Heart left ventricle (tissue), 13 donors: ENCODE measurements at regions not wholly inside any gene's neighbourhood (a gene's known extent, or its start where the extent isn't known, plus 50 kb on each side); places are given as distances from the start of the nearest gene placed in this dataset.

Experiments used
- CTCF ChIP-seq, 12 donors: fragments of 200-600 bp; sonication (generic) in 4 of 12; IDR thresholded peaks; one replicate each; pipeline versions ENCODE4 v1.5.0 to v1.8.0; 2018 to 2022; ENCODE audit warnings: antibody characterized with exemption in 12 of 12, mild to moderate bottlenecking in 5 of 12
- POLR2A ChIP-seq, 2 donors: fragments of 450-650 bp; IDR thresholded peaks; one replicate each; pipeline ENCODE4 v1.6.1; 2017; ENCODE audit warnings: antibody characterized with exemption in 2 of 2, mild to moderate bottlenecking in 2 of 2, moderate library complexity in 2 of 2
- donor health status: ischemic (EF 13 %, LVEDD 7.1; RV severe dilation, severe dysfunction).
- donor health status: DM: no; HTN: yes; CAD: no.
- donor health status: DM: no; HTN: no; CAD: no.
- donor health status: ischemic (EF 25% LVEDD 6.9; RV normal size, moderate dysfunction).
- donor health status: ischemic (EF 25% LVEDD 5.7; RV mildly dilated, moderate dysfunction).
- donor health status: ischemic (EF 35%, LVEDD 5.7; RV mildly dilated, moderate dysfunction).
- donor health status: nonischemic (EF 11% LVEDD 7.7; RV severe dilation, severe dysfunction).
- donor health status: DM: yes; HTN: yes; CAD: no.
- donor health status: PGD.
- donor health status: ischemic (EF 29% LVEDD 5.4; RV normal size, mild dysfunction).
- donor health status: nonischemic (EF 23%, LVEDD 6.1; RV moderate dilation, normal function).

GRCh38 chr12:72136792-72137191 lies 135.4 kb upstream of the TRHDE start:
- TF ChIP-seq POLR2A (IDR thresholded peaks at IDR 0.05) (no peak), CTCF (IDR thresholded peaks at IDR 0.05) (no peak)
